ENCODE measurements at regions not wholly inside any gene's neighbourhood (a gene's known extent, or its start where the extent isn't known, plus 50 kb on each side); places are given as distances from the start of the nearest gene placed in this dataset.

- Histone ChIP-seq H3K4me1 (no peaks in the 10 kb centered on the region), H3K36me3 (ENCODE audit: insufficient read depth in 1 of 2, low read depth in 1 of 2) (no peaks in the 10 kb centered on the region), H3K27ac (no peak overlapping the region), H3K27me3 (ENCODE audit: insufficient read depth in 3 of 3, low read length in 2 of 3) (no peaks in the 10 kb centered on the region), H3K4me3 (no peak overlapping the region), H3K9me3 (no peaks in the 10 kb centered on the region)
- DNase-seq (no peak), ATAC-seq (no peak)
- intact Hi-C loops (cut with DNase I) = no loop called here
- TF ChIP-seq, protein P1, sequence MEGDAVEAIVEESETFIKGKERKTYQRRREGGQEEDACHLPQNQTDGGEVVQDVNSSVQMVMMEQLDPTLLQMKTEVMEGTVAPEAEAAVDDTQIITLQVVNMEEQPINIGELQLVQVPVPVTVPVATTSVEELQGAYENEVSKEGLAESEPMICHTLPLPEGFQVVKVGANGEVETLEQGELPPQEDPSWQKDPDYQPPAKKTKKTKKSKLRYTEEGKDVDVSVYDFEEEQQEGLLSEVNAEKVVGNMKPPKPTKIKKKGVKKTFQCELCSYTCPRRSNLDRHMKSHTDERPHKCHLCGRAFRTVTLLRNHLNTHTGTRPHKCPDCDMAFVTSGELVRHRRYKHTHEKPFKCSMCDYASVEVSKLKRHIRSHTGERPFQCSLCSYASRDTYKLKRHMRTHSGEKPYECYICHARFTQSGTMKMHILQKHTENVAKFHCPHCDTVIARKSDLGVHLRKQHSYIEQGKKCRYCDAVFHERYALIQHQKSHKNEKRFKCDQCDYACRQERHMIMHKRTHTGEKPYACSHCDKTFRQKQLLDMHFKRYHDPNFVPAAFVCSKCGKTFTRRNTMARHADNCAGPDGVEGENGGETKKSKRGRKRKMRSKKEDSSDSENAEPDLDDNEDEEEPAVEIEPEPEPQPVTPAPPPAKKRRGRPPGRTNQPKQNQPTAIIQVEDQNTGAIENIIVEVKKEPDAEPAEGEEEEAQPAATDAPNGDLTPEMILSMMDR (IDR thresholded peaks at IDR 0.05) = no peak
- 78 to 84% (median 81%) methylated on average over 6 of the region's 6 CpGs for WGBS, 3 donors
These were observed 203.3 kb upstream of the CRY1 start for GRCh38 chr12:107296681-107297089.

- TF ChIP-seq, protein P1 (IDR thresholded peaks at IDR 0.05) = no peak
- WGBS, 3 donors = 72 to 78% (median 73%) methylated on average over 2 of the region's 2 CpGs
- H3K36me3 ChIP-seq (ENCODE audit: insufficient read depth in 1 of 2, low read depth in 1 of 2) = no peaks in the 10 kb centered on the region
- ATAC-seq (no peak), DNase-seq (no peak)
- no peaks in the 10 kb centered on the region for H3K27me3 ChIP-seq (ENCODE audit: insufficient read depth in 3 of 3, low read length in 2 of 3)
- H3K4me3 ChIP-seq = no peak overlapping the region
- H3K9me3 ChIP-seq = no peaks in the 10 kb centered on the region
- no peak overlapping the region for H3K27ac ChIP-seq
- H3K4me1 ChIP-seq = no peaks in the 10 kb centered on the region
- intact Hi-C loops (cut with DNase I) = no loop called here
These were observed 209.4 kb upstream of the CRY1 start for GRCh38 chr12:107302649-107303341.

- no peak for ATAC-seq
- Histone ChIP-seq H3K4me1 (no peaks in the 10 kb centered on the region), H3K9me3 (no peaks in the 10 kb centered on the region), H3K27ac (no peak overlapping the region), H3K27me3 (ENCODE audit: insufficient read depth in 3 of 3, low read length in 2 of 3) (peaks cover 0 to 4% (median 0%) of the 10 kb centered on the region in 3 donors), H3K36me3 (ENCODE audit: insufficient read depth in 1 of 2, low read depth in 1 of 2) (no peaks in the 10 kb centered on the region), H3K4me3 (no peak overlapping the region)
- intact Hi-C loops (cut with DNase I) = no loop called here
- DNase-seq = no peak
- 73 to 87% (median 78%) methylated on average over 2 of the region's 2 CpGs for WGBS, 3 donors
- TF ChIP-seq, protein P1 (IDR thresholded peaks at IDR 0.05) = no peak
These were observed 211.5 kb upstream of the CRY1 start for GRCh38 chr12:107304588-107305532.

GRCh38 chr12:107306141-107306659 lies 212.9 kb upstream of the CRY1 start:
- 33 to 40% (median 37%) methylated on average over 5 of the region's 5 CpGs for WGBS, 3 donors
- Histone ChIP-seq H3K36me3 (ENCODE audit: insufficient read depth in 1 of 2, low read depth in 1 of 2) (no peaks in the 10 kb centered on the region), H3K27ac (no peak overlapping the region), H3K4me1 (no peaks in the 10 kb centered on the region), H3K27me3 (ENCODE audit: insufficient read depth in 3 of 3, low read length in 2 of 3) (peaks cover 0 to 4% (median 0%) of the 10 kb centered on the region in 3 donors), H3K4me3 (no peak overlapping the region), H3K9me3 (no peaks in the 10 kb centered on the region)
- intact Hi-C loops (cut with DNase I) = no loop called here
- DNase-seq (no peak), ATAC-seq (no peak)
- TF ChIP-seq, protein P1 (IDR thresholded peaks at IDR 0.05) = no peak
